IPS-NIHi7 (cell line): ENCODE measurements at regions not wholly inside any gene's neighbourhood (a gene's known extent, or its start where the extent isn't known, plus 50 kb on each side); places are given as distances from the start of the nearest gene placed in this dataset.

Source experiments
- DNase-seq: peaks from one replicate; pipeline ENCODE4 v3.0.0; 2012; ENCODE audit warnings: mixed read lengths; ENCODE audit errors: extremely low spot score

DNA sequence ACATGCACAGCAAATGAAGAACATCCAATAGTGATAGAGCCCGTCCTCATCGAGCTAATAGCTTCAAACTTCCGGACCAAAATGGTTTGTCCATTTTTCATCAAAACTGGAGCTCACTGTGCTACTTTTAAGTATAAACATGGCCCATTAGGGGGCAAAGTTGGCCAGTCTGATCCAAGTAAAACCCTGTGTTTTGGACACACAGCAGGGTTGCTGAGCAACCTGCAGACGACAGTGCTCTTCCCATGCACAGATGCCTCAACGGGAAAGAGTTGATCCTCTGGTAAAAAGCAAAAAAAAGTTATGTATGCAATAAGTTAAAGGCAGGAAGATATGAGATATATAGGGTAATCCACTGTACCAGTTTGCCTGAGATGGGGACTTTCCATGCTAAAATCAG, 244.0 kb upstream of the THBS1 start:
- no peak for DNase-seq

GRCh38 chr15:39338251-39338650, 242.6 kb upstream of the THBS1 start:
- DNase-seq: no peak

DNA sequence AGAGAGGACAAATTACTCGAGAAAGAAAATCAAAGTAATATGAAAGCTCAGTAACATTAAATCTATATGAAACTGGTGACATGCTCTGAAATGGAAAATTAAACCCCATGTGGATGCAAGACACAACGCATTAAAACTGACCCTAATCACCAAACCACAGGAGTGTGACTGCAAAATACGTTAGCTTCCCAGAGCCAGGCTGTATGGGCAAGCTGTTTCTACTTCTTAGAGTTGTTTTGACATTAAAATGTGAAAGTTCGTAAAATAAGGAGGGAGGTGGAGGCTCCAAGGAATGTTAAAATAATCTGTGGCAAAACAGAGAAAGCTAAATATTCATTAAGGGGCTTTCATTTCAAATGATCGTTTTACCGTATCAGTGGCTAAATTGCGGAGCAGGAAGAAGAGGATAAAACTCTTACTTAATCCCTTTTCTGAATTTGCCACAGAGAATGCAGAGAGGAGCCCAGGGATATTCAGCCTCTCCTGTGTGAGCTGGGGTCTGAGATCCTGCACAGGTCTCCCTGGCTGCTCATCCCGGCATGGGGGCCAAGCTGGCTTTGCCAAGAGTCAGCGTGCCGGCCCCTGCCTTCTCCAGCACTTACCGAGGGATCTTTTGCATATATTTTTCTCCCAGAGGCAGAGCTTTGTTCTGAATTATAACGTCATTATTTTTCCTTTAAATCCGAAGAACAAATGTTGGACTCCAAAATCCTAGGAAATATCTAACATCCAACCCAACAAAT, 239.8 kb upstream of the THBS1 start:
- DNase-seq: no peak

- no peak for DNase-seq
Measured at GRCh38 chr15:39344662-39345141, 236.2 kb upstream of the THBS1 start.

DNA sequence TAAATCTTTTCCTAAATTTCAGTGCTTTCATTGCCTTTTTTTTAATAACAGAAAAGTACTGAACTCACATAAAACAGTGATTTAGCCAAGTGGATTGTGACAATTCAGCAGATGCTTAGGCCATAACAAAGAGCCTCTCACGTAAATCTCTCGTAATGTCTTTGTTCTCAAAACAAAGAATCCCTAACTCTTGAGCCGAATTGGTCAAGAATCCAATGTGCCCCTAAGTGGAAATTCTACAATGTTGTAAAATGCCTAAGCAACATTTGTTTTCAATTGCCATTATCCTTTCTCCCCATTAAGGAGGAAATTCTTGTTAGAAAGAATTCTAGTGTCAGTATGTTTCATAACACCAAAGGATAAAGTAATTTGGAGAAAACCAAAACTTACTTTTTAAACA, 235.7 kb upstream of the THBS1 start:
- no peak for DNase-seq

GRCh38 chr15:39347453-39347852, 233.4 kb upstream of the THBS1 start:
- no peak for DNase-seq

GRCh38 chr15:39350785-39351184, 230.1 kb upstream of the THBS1 start:
- DNase-seq: no peak

DNA sequence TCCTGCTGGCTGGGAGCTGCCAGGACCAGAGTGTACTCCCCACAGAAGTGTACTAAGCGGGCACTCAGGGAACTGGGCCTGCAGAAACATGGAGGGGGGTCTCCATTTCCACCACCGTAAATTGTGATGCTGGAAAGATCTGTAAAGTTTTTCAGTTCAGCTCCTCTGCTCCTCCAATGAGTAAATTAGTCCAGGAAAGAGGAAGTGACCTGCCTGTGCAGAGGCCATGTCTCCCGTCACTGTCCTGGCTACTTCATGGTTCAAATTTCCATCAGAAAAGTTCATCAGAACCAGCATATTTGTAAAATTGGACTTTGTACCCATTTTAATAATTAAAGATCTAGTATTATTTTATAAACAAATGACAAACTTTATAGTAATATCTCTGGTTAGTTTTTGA, 226.7 kb upstream of the THBS1 start:
- DNase-seq: no peak

DNA sequence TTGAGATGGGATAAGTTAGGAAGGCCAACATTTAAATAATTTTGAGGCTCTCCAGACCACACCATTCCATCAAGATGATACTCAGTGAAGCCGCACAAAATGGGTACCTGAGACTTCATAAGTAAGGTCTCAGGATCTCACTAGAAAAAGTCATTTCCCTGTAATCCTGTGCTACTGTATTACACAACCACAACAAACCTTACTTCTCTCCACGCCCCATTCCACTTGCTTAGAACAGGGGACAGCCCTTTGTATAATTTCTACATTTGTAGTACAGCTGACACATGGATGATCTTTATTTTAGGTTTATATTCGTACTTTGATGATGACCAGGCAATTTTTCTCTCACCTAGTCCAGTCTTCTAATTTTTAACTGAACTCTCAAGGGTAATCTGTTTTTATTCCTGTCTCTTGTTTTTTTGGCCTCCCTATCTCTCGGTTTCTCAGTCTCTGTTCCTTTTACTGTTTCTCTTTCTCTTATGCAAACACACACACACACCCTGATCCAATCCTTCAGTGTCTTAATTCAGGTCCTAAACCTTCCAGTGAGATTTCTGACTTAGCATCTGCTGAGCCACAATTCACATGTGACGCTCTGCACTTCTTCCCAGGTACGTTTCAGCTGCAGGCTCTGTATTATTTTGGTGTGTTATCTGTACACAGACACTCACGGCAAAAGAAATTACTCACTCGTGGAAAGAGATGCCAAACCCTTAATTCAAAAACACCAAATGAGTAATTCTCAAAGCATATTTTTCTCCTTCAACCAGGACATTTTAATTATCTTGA, 223.2 kb upstream of the THBS1 start:
- DNase-seq: no peak

DNA sequence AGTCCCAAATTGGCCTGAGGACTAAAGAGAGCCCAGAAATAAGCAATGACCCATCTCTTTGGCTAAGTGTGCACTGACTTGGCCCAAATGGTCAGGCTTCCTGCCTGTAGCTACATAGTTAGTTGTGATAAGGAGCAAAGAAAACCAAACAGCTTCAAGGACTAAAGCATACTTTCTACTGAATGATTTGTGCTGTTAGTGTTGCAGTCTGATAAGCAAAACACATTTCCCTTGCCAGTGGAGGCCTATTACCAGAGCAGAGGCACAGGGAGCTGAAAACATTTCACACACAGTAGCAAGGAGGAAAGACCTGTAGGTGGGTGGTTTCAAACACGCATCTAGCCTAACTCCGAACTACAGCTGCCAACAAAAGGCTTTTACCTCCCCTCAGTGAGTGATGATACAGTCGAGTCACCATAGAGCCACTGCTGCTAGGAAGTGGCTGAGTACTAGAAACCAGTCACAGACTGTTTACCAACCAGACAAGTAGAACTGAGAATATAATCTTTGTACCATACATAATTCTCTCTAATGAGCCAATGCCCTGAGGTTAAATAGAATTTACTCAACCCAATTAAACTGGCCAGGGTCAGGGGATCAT, 222.3 kb upstream of the THBS1 start:
- DNase-seq: no peak

DNA sequence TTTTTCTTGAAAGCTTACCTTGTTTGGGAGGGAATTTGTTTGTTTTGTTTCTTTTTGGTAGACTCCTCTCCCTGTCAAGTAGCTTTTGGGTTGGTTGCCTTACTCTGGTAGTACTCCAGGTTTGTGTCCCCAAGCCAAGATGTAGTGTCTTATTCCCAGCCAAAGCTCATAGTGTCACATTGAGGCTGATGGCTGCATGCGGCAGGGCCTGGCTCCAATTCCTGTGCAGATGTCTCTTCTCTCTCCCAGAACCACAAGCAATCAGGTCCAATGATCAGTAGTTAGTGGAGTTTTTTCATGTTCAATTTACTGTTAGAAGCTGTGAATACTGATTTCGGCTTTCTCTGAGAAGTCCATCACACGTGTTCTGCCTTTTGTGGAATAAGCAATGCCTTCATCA, 221.1 kb upstream of the THBS1 start:
- no peak for DNase-seq

- DNase-seq: no peak
Measured at GRCh38 chr15:39360452-39360851, 220.4 kb upstream of the THBS1 start.

GRCh38 chr15:39361497-39361896, 219.4 kb upstream of the THBS1 start:
- no peak for DNase-seq

GRCh38 chr15:39362821-39363561, 217.9 kb upstream of the THBS1 start:
- no peak for DNase-seq

DNA sequence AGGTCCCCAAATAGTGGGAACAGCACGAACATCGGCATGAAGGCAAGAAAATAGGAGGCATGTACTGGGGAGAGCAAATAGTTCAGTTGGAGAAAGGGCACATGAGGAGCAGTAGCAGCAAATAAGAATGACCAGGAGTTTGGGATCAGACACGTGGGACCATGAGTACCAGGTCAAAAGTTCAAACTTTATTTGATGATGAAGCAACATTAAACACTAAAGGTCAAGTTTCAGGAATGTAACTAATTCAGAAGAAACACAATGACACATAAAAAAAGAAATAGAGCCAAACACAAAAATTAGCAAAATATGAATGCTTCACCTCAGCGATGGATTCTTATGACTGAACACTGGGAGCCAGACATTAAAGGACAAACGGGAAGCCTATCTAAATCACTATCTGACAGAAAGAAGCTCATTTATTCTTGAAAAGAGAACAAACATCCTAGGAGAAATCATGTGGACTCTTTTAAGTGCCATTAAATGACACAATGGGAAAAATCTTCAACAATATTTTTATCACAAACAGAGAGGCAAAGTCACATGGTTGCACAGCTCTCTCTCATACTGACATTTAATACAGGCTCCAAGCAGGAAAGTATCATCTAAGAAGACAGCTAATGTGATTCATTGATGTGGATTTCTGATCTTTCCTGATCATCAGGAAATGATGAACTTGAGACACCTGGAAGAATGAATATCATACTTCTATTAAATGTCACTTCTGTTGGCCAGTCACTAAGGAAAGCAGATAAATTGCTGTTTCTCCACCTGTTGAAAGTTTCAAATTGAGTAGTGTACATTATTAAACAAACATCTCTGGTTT, 216.9 kb upstream of the THBS1 start:
- DNase-seq: no peak

- no peak for DNase-seq
Measured at GRCh38 chr15:39364721-39365120, 216.2 kb upstream of the THBS1 start.

DNA sequence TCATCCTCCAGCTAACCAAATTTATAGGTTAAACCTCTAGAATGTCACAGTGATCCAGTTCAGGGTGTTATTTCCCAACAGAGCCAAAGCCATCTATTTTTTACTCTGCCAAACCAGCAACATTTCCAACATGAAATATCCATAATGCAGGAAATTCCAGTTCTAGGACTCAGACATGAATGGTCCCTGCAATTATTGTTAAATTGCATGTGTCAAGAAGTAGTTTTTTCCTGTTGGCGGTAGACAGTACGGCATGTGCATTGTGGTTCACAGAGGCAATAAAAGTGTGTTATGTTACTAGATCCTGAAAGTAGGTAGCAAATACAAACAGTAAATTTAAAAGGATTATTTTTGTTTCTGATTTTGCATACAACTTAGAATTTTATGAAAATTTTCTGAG, 215.7 kb upstream of the THBS1 start:
- DNase-seq: no peak

DNA sequence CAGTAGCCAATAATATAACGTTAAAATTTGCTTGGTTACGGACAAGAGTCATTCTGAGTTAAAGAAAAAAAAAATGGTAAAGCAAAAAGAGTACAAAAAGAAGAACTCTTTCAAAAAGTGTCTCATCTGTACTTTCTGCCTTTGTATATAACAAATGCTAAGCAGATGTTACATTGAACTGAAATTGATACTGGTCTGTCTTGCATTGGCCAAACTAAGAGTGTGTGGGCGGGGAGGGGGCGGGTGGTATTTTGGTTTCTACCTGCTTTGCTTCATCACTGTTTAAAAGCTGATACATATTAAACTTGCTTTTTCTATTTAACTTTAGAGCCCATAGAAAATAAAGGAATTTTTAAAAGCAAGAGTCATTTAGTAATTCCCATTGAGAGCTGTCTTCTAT, 215.0 kb upstream of the THBS1 start:
- DNase-seq: no peak

GRCh38 chr15:39367596-39367995, 213.3 kb upstream of the THBS1 start:
- no peak for DNase-seq

GRCh38 chr15:39369768-39370167, 211.1 kb upstream of the THBS1 start:
- DNase-seq: no peak

DNA sequence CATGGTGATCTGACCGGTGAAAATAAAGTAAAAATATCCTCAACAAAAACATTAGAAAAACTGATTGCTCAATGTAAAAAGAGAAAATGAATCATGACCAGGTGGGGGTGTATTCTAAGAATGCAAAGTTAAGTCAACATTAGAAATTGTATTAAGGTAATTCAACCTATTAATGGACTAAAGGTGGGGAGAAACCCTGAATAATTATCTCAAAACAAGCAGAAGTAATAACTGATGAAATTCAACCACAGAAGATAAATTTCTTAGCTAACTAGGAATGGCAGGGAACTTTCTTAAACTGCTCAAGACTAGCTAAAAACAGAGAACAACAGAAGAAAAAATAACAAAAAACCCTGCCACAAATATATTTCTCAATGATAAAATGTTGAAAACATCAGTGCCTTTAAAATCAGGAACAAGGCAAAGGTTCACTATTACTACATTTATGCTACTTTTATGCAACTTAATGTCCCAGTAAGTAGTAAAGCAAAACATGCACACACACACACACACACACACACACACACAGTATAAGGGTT, 204.4 kb upstream of the THBS1 start:
- DNase-seq: no peak
